GM23248 (cell line): ENCODE measurements at regions not wholly inside any gene's neighbourhood (a gene's known extent, or its start where the extent isn't known, plus 50 kb on each side); places are given as distances from the start of the nearest gene placed in this dataset.
"Not testable (repeated sequence)": the region's sequence is repeated elsewhere in the genome, so short reads cannot be mapped to it uniquely, and the experiment has no call there.

Experiments
- EZH2 ChIP-seq: fragments of 200-600 bp; sonication (generic); IDR thresholded peaks from 2 replicates; pipeline ENCODE4 v1.6.1; 2018; ENCODE audit warnings: antibody characterized with exemption, mild to moderate bottlenecking; ENCODE audit not compliant: insufficient read depth, poor library complexity, severe bottlenecking
- EZH2phosphoT487 ChIP-seq: fragments of 200-600 bp; sonication (generic); IDR thresholded peaks from 2 replicates; pipeline ENCODE4 v1.6.1; 2018; ENCODE audit warnings: antibody characterized with exemption, moderate library complexity, mild to moderate bottlenecking, low read depth; ENCODE audit not compliant: insufficient read depth

GRCh38 chr4:147112196-147112595, 166.5 kb upstream of the TTC29 start:
- TF ChIP-seq EZH2phosphoT487, EZH2: not testable (repeated sequence)
